Stimulated activated CD4-positive, alpha-beta T cell treated with anti-CD3 and anti-CD28 coated beads, Interleukin-2, amount 100 ng/mL, for 4 hours (primary cell): ENCODE measurements at regions not wholly inside any gene's neighbourhood (a gene's known extent, or its start where the extent isn't known, plus 50 kb on each side); places are given as distances from the start of the nearest gene placed in this dataset.
"Not testable (repeated sequence)": the region's sequence is repeated elsewhere in the genome, so short reads cannot be mapped to it uniquely, and the experiment has no call there.

Experiments
- DNase-seq: peaks from one replicate; pipeline ENCODE4 v3.0.0-alpha.2; 2020; ENCODE audit warnings: low read depth

DNA sequence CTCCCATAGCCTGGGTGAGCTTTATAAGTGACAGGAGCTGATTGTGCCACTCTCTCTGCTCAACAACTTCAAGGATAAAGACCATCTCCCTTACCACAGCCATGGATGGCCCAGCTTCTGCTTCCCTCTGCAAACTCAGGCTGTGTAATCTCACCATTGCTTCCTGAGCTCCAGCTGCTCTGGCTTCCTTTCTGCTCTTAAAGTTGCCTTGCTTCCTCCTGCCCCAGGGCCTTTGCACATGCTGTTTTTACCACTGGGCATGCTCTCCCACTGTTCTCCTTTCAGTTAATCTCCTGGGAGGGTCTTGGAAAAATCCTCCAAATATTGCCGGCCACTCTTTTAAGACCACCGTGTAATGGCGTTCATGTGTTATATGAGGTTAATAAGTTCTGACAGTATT lies 265.1 kb upstream of the C16orf82 start:
- DNase-seq, result no peak

- no peak for DNase-seq
Measured at GRCh38 chr16:26802440-26802839, 264.3 kb upstream of the C16orf82 start.

GRCh38 chr16:26802965-26803364 lies 263.8 kb upstream of the C16orf82 start:
- no peak for DNase-seq

GRCh38 chr16:26806657-26807056 lies 260.1 kb upstream of the C16orf82 start:
- DNase-seq, result no peak

DNA sequence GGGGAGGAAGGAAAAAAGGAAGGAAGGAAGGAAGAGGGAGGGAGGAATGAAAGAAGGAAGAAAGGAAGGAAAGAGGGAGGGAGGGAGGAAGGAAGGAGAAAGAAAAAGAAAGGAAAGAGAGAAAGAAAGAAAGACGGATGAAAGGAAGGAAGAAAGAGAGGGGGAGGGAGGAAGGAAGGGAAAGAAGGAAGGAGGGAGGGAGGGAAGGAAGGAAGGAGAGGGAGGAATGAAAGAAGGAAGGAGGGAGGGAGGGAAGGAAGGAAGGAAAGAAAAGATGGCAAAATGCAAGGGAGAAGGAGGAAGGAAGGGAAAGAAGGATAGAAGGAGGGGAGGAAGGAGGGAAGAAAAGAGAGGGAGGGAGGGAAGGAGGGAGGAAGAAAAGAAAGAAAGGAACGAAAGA lies 257.3 kb upstream of the C16orf82 start:
- DNase-seq, result no peak

- DNase-seq, result no peak
Measured at GRCh38 chr16:26816266-26816665, 250.5 kb upstream of the C16orf82 start.

DNA sequence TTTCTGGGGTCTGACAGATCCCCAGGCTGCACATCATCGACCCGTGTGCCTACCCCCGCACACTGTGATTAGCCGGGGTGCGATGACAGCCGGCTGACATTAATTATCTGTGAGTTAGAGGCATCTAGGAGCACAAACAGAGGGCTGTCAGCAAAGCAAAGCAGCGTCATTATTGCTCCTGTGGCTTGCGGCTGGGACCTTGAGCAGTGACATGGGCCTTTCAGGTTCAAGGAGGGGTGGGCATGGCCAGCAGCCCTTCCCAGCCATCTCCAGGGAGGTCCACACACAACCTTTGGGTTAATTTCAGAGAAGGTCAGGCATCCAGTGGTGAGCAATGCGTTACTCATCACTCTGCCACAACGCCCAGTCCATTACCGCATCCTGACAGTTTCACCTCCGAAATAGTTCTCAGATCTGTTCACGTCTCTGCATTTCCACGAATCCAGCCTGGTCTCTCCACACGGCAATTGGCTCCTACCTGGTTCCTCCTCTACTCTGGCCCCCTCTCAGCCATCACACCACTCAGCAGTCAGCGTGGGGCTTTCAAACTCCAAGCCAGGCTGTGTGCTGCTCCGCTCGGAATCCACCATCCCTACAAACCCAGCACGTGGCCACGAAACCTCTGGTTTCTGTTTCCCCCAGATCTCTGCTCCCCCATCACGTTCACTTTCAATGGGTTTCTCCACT lies 249.7 kb upstream of the C16orf82 start:
- no peak for DNase-seq

DNA sequence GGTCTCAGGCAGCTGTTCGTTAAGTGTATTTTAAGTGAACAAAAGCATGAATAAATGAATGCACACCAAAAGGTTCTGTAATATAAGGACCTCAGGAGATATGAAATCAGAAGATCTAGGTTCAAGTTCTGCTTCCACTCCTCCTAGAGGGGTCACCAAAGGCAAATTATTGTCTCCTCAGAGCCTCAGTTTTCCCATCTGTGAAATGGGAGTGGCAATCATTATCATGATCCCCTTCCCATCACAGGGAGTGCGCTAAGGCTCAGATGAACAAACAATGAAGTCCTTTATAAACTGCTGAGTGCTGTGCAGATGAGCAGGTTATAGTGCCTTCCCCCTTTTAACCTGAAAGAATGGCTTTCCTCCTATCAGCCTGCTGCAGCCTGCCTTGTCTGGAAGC lies 248.3 kb upstream of the C16orf82 start:
- DNase-seq, result no peak

DNA sequence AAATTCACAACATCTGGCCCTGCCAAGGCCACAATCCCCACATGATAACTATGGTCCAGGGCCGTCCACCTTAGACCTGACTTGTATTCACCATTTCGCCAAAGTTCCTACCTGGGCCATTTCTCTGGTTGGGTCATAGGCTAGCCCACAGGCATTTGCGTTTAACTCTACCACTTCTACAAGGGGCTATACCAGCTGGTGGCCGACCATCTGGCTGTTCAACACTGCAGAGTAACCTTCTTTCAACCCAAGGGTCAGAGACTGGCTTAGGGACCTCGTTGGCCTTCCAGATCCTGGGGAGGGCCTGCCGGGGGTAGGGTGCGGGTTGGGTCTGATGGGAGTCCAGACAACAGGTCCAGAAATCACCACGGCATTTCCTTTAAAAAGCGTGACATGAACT lies 242.3 kb upstream of the C16orf82 start:
- no peak for DNase-seq

DNA sequence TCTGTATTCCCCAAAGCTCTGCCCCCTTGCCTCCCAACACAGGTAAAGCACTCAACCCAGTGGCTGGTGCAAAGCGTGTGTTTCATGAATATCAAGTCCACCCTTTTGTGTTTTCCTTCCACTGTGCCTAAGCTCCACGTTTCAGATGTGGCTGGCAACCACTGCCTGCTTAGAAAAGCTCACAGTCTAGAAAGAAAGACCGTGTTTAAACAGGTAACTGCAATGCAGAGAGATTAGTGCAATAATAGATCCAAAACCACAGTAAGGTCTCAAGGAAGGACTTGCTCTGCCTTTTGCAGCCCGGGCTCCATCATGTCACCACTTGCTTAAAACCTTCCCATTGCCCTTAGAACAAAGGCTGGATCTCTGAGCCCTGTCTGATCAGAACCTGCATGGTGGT lies 240.2 kb upstream of the C16orf82 start:
- DNase-seq, result no peak

- no peak for DNase-seq
Measured at GRCh38 chr16:26827386-26827785, 239.3 kb upstream of the C16orf82 start.

DNA sequence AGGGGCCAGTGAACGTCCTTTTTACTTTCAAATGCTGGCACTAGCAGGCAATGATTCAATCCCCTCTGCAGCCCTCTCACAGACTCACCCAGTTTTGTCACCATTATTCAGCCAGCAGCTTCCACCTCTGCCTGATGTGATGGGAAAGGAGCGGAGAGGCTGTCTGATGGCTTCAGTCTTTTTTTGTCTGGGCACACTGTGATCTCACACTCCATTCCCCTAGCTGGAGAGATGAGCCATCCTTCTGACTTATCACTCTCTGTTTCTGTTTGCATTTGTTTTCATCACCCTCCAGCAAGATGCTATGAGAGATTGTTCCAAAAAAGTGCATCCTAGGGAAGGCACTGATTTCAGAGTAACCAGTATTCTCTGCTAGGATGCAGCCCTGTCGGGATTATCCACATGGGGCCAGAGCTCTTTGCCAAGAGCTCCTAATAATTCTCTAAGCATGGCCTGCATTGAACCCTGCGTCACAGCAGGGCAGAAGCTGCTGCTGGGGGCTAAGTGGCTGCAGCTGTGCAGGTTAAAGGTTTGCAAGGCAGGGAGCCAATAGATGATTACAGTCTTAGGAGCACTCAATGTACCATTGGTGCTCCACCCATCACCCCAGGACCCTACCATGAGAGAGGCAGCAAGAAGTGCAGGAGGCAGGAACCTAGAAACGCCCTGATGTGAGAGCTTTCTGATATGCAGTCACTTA lies 236.1 kb upstream of the C16orf82 start:
- no peak for DNase-seq

GRCh38 chr16:26836114-26836513 lies 230.6 kb upstream of the C16orf82 start:
- DNase-seq, result not testable (repeated sequence)

GRCh38 chr16:26838931-26839330 lies 227.8 kb upstream of the C16orf82 start:
- DNase-seq, result no peak

- no peak for DNase-seq
Measured at GRCh38 chr16:26840691-26841090, 226.0 kb upstream of the C16orf82 start.

DNA sequence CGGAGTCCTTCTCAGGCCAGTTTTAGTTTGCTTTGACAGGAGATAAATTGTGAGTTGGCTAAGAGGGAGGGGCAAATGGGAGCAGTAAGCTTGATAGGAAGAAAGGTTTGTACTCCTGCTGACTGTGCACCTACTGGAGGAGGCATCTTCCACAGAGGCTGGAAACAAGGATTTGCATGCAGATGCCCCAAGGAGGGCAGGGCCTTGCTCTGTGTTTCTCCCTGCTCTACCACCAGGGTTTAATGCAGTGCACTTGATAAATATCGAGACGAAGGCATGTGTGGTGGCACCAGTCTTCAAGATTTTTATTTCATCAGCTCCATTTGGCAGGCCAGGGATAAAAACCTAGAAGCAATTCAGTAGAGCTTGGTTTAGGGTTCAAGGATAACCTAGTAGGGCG lies 210.5 kb upstream of the C16orf82 start:
- DNase-seq, result no peak

GRCh38 chr16:26856791-26857190 lies 209.9 kb upstream of the C16orf82 start:
- DNase-seq, result no peak

GRCh38 chr16:26857371-26857770 lies 209.4 kb upstream of the C16orf82 start:
- no peak for DNase-seq

GRCh38 chr16:26860506-26860905 lies 206.2 kb upstream of the C16orf82 start:
- no peak for DNase-seq

DNA sequence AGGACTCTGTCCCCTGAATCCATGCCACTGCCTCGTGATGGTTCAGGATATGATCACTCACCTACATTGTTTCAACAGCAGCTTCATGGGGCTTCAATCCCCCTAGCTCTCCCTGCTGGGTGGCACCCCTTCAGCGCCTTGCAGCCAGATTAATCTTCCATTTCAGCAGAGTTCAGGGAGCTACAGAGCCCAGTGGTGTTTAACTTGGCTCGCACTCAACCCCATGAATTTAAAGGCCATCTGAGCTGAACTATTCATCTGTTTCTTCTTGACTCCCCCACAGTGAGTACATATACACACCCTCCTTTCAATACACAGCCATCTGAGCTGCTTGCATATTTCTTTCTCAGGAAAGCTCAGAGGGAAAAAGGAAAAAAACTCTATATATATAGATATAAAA lies 202.8 kb upstream of the C16orf82 start:
- no peak for DNase-seq

DNA sequence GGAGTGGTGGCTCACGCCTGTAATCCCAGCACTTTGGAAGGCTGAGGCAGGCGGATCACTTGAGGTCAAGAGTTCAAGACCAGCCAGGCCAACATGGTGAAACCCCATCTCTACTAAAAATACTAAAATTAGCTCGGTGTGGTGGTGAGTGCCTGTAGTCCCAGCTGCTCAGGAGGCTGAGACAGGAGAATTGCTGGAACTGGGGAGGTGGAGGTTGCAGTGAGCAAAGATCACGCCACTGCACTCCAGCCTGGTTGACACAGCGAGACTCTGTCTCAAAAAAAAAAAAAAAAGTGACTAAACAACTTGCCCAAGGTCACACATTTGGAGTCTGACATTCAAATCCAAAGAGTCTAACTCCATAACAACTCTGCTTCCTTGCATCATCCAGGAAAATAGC lies 192.4 kb upstream of the C16orf82 start:
- not testable (repeated sequence) for DNase-seq

DNA sequence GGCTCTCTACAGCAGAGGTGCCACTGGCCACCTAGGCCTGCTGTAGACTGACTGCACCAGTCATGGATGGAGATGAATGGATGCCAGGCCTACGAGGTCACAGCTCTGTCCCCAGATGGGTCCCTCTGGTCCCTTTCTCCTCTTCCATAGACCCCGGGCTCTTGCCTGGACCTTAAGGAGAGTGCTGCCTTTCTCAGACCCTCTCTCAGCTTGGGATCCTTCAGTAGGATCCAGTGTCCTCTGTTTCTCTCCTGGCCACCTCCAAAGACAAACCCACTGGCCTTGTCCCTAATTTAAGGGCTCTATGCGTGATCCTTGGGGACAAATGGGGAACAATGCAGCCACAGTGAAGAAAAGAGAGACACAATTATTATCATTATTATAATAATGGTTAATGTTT lies 189.3 kb upstream of the C16orf82 start:
- DNase-seq, result no peak

- no peak for DNase-seq
Measured at GRCh38 chr16:26885674-26886073, 181.1 kb upstream of the C16orf82 start.

DNA sequence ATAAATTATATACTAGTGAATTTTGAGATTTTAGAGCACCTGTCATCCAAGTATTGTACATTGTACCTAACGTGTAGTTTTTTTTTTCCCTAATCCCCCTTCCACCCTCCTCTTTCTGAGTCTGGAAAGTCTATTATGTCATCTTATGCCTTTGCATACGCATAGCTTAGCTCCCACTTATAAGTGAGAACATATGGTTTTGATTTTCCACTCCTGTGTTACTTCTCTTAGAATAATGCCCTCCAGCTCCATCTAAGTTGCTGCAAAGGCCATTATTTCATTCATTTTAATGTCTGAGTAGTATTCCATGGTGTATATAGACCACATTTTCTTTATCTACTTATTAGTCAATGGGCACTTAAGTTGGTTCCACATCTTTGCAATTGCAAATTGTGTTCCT lies 177.0 kb upstream of the C16orf82 start:
- DNase-seq, result no peak
